ENCODE measurements at regions not wholly inside any gene's neighbourhood (a gene's known extent, or its start where the extent isn't known, plus 50 kb on each side); places are given as distances from the start of the nearest gene placed in this dataset.

DNA sequence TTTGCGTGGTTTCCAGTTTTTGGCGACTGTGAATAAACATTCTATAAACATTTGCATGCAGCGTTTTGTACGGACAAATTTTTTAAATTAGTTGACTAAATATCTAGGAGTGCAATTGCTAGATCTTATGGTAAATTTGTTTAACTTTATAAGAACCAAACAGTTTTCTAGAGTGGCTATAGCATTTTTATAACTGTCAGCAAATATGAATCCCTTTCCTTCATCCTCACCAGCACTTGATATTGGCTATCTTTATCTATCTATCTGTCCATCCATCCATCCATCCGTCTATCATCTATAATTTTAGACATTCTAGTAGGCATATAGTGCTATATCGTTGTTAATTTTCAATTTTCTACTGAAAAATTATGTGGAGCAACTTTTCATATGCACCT lies 158.4 kb upstream of the CHRNA7 start:
- CTCF ChIA-PET: no interaction called here
- no peak for DNase-seq (ENCODE audit: low read depth, low spot score)
- Histone ChIP-seq H3K27me3 (ENCODE audit: control insufficient read depth, insufficient read depth, low read length) (peaks cover 10% of the 10 kb centered on the region), H3K4me3 (ENCODE audit: low read depth, low read length) (no peak overlapping the region), H3K27ac (ENCODE audit: low read depth, low read length) (no peak overlapping the region), H3K9me3 (ENCODE audit: control insufficient read depth, insufficient read depth, low read length) (no peaks in the 10 kb centered on the region; the same call in 1 of the 2 replicates)
- POLR2A ChIA-PET: no interaction called here
- TF ChIP-seq, protein P1, sequence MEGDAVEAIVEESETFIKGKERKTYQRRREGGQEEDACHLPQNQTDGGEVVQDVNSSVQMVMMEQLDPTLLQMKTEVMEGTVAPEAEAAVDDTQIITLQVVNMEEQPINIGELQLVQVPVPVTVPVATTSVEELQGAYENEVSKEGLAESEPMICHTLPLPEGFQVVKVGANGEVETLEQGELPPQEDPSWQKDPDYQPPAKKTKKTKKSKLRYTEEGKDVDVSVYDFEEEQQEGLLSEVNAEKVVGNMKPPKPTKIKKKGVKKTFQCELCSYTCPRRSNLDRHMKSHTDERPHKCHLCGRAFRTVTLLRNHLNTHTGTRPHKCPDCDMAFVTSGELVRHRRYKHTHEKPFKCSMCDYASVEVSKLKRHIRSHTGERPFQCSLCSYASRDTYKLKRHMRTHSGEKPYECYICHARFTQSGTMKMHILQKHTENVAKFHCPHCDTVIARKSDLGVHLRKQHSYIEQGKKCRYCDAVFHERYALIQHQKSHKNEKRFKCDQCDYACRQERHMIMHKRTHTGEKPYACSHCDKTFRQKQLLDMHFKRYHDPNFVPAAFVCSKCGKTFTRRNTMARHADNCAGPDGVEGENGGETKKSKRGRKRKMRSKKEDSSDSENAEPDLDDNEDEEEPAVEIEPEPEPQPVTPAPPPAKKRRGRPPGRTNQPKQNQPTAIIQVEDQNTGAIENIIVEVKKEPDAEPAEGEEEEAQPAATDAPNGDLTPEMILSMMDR (IDR thresholded peaks at IDR 0.05; ENCODE audit: low read depth, low read length): no peak

DNA sequence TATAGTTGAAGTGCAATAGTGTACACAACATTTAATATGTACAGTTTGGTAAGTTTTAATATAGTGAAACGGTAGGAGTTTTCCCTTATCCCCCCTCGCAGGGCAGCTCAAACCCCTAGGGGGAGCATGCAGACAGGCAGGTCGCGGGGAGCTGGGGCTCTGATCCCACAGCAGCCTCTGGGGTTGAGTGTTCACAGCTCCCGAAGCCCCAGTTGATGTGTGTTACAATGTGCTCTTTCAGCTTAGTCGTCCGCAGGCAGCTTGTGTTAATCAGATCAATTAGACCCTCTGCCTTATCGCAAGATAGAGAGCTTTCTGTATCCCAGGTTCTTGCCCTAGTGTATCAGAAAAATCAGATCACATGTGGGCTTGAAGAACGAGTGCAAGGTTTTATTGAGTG lies 143.1 kb upstream of the CHRNA7 start:
- H3K27me3 ChIP-seq (ENCODE audit: control insufficient read depth, insufficient read depth, low read length): no peaks in the 10 kb centered on the region
- no peak for DNase-seq (ENCODE audit: low read depth, low spot score)
- ChIA-PET POLR2A (no interaction called here), CTCF (interaction anchor here (1.0 kb wide), 2 partner anchors 19 to 315 kb away, joined by 3 to 4 read pairs; no protein-coding TSS in a partner anchor)
- no peak overlapping the region for H3K27ac ChIP-seq (ENCODE audit: low read depth, low read length)
- TF ChIP-seq, protein P1 (IDR thresholded peaks at IDR 0.05; ENCODE audit: low read depth, low read length): no peak
- no peak overlapping the region for H3K4me3 ChIP-seq (ENCODE audit: low read depth, low read length)
- H3K9me3 ChIP-seq (ENCODE audit: control insufficient read depth, insufficient read depth, low read length): no peaks in the 10 kb centered on the region

DNA sequence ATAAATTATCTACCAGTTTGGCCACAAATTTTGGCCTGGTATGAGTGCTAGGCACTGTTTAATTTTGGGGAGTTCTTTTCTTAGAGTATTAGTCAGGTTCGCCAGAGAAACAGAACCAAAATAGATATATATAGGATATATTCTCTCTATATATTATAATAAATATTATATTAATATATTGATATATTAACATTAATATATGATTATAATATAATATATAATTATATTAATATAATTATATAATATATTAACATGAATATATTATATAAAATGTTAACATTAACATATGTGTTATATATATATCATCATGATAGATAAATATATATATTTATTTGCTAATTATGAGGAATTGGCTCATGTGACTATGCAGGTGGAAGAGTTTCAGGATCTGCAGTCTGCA lies 137.8 kb upstream of the CHRNA7 start:
- CTCF ChIA-PET: no interaction called here

DNA sequence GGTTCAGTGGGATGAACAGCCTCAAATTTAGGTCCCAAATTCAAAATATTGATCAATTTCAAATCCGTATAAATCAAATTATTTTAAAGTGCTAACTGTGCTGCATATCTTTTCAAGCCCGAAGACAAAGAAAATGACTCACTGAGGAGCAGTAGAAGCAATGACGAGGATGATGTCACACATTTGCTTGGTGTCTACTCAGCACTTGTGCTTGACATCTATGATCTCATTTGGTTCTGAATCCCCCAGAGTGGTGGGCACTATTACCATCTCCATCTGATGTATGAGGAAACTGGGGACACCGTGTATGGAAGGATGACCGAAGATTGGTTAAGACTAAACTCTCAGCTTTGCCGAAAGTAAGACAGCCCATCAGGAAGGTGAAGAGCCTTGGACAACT lies 136.5 kb upstream of the CHRNA7 start:
- CTCF ChIA-PET: no interaction called here
- Histone ChIP-seq H3K27ac (ENCODE audit: low read depth, low read length) (no peak overlapping the region), H3K27me3 (ENCODE audit: control insufficient read depth, insufficient read depth, low read length) (no peaks in the 10 kb centered on the region), H3K4me3 (ENCODE audit: low read depth, low read length) (no peak overlapping the region), H3K9me3 (ENCODE audit: control insufficient read depth, insufficient read depth, low read length) (no peaks in the 10 kb centered on the region)
- DNase-seq (ENCODE audit: low read depth, low spot score): no peak
- POLR2A ChIA-PET: no interaction called here
- TF ChIP-seq, protein P1 (IDR thresholded peaks at IDR 0.05; ENCODE audit: low read depth, low read length): no peak

More for the DNA sequence above, 137.8 kb upstream of the CHRNA7 start:
- POLR2A ChIA-PET: no interaction called here
- no peak overlapping the region for H3K27ac ChIP-seq (ENCODE audit: low read depth, low read length)
- no peak overlapping the region for H3K4me3 ChIP-seq (ENCODE audit: low read depth, low read length)
- TF ChIP-seq, protein P1 (IDR thresholded peaks at IDR 0.05; ENCODE audit: low read depth, low read length): no peak
- no peaks in the 10 kb centered on the region for H3K9me3 ChIP-seq (ENCODE audit: control insufficient read depth, insufficient read depth, low read length)
- H3K27me3 ChIP-seq (ENCODE audit: control insufficient read depth, insufficient read depth, low read length): no peaks in the 10 kb centered on the region
- no peak for DNase-seq (ENCODE audit: low read depth, low spot score)

DNA sequence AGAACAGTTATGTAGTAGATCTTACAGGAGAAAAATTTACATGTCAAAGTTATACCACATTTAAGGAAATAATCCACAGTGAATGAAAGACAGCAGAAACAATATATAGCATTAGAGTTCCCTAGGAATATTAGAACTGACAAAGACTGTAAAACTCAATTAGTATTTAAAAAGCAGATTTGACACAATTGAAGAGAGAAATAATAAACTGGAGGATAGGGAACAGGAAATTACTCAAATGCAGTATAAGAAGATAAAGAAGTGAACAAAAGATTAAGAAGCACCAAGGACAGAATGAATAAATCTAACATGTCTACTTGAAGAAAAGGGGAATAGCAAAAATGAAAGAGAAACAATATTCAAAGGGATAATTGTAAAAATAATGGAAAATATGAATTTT lies 132.6 kb upstream of the CHRNA7 start:
- DNase-seq (ENCODE audit: low read depth, low spot score): no peak
- Histone ChIP-seq H3K9me3 (ENCODE audit: control insufficient read depth, insufficient read depth, low read length) (no peaks in the 10 kb centered on the region), H3K27ac (ENCODE audit: low read depth, low read length) (no peak overlapping the region), H3K27me3 (ENCODE audit: control insufficient read depth, insufficient read depth, low read length) (no peaks in the 10 kb centered on the region), H3K4me3 (ENCODE audit: low read depth, low read length) (no peak overlapping the region)
- ChIA-PET CTCF (no interaction called here), POLR2A (no interaction called here)
- TF ChIP-seq, protein P1 (IDR thresholded peaks at IDR 0.05; ENCODE audit: low read depth, low read length): no peak
